ENCODE measurements at regions not wholly inside any gene's neighbourhood (a gene's known extent, or its start where the extent isn't known, plus 50 kb on each side); places are given as distances from the start of the nearest gene placed in this dataset.

GRCh38 chr5:67291066-67291465 lies 94.5 kb upstream of the CD180 start:
- no peaks in the 10 kb centered on the region for H3K36me3 Mint-ChIP-seq (ENCODE audit: insufficient read depth, unreplicated experiment)
- BruUV-seq (replicated peaks) = no TSS peak
- H3K27ac Mint-ChIP-seq (ENCODE audit: unreplicated experiment) = no peak overlapping the region
- no peak for TF ChIP-seq CTCF (IDR thresholded peaks at IDR 0.05; ENCODE audit: unreplicated experiment)
- H3K4me1 Mint-ChIP-seq (ENCODE audit: low read depth, unreplicated experiment) = no peaks in the 10 kb centered on the region
- no peaks in the 10 kb centered on the region for H3K27me3 Mint-ChIP-seq (ENCODE audit: unreplicated experiment)
- no peaks in the 10 kb centered on the region for H3K9me3 Mint-ChIP-seq (ENCODE audit: low read depth, unreplicated experiment)
- no peak for DNase-seq
- no peak overlapping the region for H3K4me3 Mint-ChIP-seq (ENCODE audit: low read depth, unreplicated experiment)
- CTCF ChIA-PET = no interaction called here
- intact Hi-C loops (cut with micrococcal nuclease; ENCODE audit: unreplicated experiment) = no loop called here

GRCh38 chr5:67290655-67291054 lies 94.1 kb upstream of the CD180 start:
- CTCF ChIA-PET = no interaction called here
- Mint-ChIP-seq H3K36me3 (ENCODE audit: insufficient read depth, unreplicated experiment) (no peaks in the 10 kb centered on the region), H3K4me3 (ENCODE audit: low read depth, unreplicated experiment) (no peak overlapping the region), H3K27me3 (ENCODE audit: unreplicated experiment) (no peaks in the 10 kb centered on the region), H3K9me3 (ENCODE audit: low read depth, unreplicated experiment) (no peaks in the 10 kb centered on the region), H3K27ac (ENCODE audit: unreplicated experiment) (no peak overlapping the region), H3K4me1 (ENCODE audit: low read depth, unreplicated experiment) (no peaks in the 10 kb centered on the region)
- DNase-seq = no peak
- BruUV-seq (replicated peaks) = no TSS peak
- no peak for TF ChIP-seq CTCF (IDR thresholded peaks at IDR 0.05; ENCODE audit: unreplicated experiment)
- intact Hi-C loops (cut with micrococcal nuclease; ENCODE audit: unreplicated experiment) = no loop called here

- DNase-seq = no peak
- Mint-ChIP-seq H3K36me3 (ENCODE audit: insufficient read depth, unreplicated experiment) (no peaks in the 10 kb centered on the region), H3K4me3 (ENCODE audit: low read depth, unreplicated experiment) (no peak overlapping the region), H3K9me3 (ENCODE audit: low read depth, unreplicated experiment) (no peaks in the 10 kb centered on the region), H3K27ac (ENCODE audit: unreplicated experiment) (no peak overlapping the region), H3K4me1 (ENCODE audit: low read depth, unreplicated experiment) (no peaks in the 10 kb centered on the region), H3K27me3 (ENCODE audit: unreplicated experiment) (no peaks in the 10 kb centered on the region)
- CTCF ChIA-PET = no interaction called here
- TF ChIP-seq CTCF (IDR thresholded peaks at IDR 0.05; ENCODE audit: unreplicated experiment) = no peak
- no TSS peak for BruUV-seq (replicated peaks)
- intact Hi-C loops (cut with micrococcal nuclease; ENCODE audit: unreplicated experiment) = no loop called here
Measured at GRCh38 chr5:67289763-67290521, 93.3 kb upstream of the CD180 start.

- H3K9me3 Mint-ChIP-seq (ENCODE audit: low read depth, unreplicated experiment) = no peaks in the 10 kb centered on the region
- no peak overlapping the region for H3K27ac Mint-ChIP-seq (ENCODE audit: unreplicated experiment)
- BruUV-seq (replicated peaks) = no TSS peak
- no peak overlapping the region for H3K4me3 Mint-ChIP-seq (ENCODE audit: low read depth, unreplicated experiment)
- intact Hi-C loops (cut with micrococcal nuclease; ENCODE audit: unreplicated experiment) = no loop called here
- DNase-seq = no peak
- no peaks in the 10 kb centered on the region for H3K36me3 Mint-ChIP-seq (ENCODE audit: insufficient read depth, unreplicated experiment)
- CTCF ChIA-PET = no interaction called here
- H3K27me3 Mint-ChIP-seq (ENCODE audit: unreplicated experiment) = no peaks in the 10 kb centered on the region
- no peak for TF ChIP-seq CTCF (IDR thresholded peaks at IDR 0.05; ENCODE audit: unreplicated experiment)
- peaks cover 11% of the 10 kb centered on the region for H3K4me1 Mint-ChIP-seq (ENCODE audit: low read depth, unreplicated experiment)
Measured at GRCh38 chr5:67287510-67288268, 91.1 kb upstream of the CD180 start.
